HG03139 (cell line): ENCODE measurements at regions not wholly inside any gene's neighbourhood (a gene's known extent, or its start where the extent isn't known, plus 50 kb on each side); places are given as distances from the start of the nearest gene placed in this dataset.

Source experiments
- ATAC-seq: cut with Tn5 transposase; IDR thresholded peaks from one replicate; pipeline ENCODE4 v1.9.1; 2021; ENCODE audit not compliant: unreplicated experiment

DNA sequence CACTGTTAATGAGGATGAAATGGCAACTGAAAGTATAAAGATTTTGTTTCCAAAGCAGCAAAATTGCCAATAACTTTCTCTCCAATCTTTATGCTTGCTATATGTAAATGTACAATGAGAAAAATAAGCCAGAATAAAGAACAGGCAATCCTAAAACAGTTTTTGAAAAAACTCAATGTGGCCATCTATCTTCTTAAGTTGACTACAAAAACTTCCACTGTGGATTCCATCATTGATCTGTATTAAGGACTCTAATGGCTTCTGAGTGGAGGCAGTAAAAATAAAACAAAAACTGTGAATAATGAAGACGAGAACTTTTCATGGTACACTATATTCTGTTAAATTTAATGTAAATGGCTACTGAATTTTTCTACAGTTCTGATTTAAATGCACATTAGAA lies 382.9 kb downstream of the TMEM232 start:
- no peak for ATAC-seq

DNA sequence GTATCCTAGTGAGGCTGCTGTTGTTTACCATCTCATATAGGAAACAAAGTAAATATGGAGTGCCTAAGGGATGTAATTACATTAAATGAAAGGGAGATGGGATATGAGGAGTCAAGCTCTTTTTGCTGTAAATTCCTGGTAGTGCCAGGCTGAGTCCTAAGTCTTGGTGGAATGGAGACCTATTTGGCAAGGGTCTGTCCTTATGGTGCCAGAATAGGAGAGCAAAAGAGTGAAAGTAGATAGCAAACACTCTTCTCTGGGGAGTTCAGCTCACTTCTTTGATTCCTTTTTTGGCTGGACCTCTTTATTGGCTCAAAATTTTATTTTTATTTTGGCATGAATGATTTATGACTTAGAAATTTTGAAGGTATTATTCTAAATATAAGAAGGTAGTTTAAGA lies 380.8 kb downstream of the TMEM232 start:
- ATAC-seq = no peak

DNA sequence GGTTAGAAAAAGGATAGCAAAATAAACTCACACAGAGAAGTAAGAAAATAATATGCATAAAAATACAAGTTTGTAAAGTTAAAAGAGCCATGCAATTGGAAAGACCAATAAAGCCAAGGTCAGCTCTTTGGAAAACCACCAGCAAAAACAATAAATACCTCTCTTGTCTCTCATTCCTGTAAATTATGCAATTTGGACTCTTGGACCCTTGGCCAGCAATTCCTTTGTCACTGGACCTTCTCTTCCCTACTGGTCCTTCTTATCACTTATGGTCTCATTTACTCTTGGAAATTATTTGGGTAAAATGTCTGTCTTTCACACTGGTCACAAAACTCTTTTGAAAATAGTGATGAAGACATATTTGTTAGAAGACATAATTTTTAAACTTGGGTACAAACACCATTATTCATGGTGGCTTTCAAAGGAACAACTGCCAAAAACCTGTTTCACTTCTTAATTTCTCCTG lies 379.5 kb downstream of the TMEM232 start:
- ATAC-seq = no peak

DNA sequence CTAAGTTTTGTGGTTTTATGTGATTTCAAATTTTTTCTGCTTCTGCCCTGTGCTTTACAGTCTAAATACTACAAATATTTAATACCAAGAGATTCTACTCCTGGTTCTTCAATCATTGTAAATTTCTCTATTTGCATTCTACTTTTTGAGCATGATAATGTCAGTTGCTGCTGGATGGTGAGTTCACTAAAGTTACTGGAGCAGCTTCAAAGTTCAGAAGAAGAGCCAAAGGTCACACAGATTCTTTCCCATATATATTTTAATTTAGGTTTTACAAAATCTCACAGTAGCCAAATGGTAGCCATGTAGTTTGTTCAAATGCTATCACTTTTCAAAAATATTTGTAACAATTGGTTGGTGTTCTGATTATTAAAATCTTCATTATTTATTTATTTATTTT lies 378.7 kb downstream of the TMEM232 start:
- no peak for ATAC-seq

DNA sequence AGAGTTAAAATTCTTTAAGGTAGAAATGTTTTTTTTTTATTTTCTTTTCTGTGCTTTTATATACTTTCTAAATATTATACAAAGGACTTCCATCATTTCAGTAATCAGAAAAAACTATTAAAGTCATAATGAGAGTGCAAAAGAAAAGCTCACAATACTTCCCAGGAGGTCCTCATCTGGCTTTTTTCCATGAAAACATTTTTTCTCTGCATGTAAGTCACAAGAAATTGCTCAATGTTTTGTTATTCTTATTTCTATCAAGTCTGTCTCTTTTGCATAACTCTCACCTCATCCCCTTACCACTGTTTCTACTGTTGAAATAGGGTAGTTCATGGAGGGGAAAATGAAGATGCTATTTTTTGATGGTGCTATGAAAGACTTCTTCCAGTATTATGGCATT lies 375.0 kb downstream of the TMEM232 start:
- no peak for ATAC-seq

DNA sequence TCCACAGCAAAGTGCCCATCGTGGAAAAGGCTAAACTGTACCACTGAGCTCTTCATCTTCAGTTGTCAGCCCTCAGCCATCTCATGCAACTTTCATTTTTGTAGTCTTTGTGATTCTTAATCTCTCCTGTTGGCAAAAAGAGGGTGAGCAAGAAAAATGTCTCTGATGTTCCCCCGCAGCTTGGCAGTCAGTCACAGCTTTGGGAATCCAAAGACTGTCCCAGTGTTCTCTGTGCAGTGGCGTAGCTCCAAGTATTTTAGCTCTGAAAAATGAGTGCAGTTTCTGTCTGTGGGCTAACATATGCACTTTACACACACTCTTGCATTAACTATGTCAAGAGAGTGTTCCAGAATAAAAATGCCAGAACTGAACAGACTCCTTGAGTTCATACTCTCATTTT lies 372.2 kb downstream of the TMEM232 start:
- ATAC-seq = no peak

DNA sequence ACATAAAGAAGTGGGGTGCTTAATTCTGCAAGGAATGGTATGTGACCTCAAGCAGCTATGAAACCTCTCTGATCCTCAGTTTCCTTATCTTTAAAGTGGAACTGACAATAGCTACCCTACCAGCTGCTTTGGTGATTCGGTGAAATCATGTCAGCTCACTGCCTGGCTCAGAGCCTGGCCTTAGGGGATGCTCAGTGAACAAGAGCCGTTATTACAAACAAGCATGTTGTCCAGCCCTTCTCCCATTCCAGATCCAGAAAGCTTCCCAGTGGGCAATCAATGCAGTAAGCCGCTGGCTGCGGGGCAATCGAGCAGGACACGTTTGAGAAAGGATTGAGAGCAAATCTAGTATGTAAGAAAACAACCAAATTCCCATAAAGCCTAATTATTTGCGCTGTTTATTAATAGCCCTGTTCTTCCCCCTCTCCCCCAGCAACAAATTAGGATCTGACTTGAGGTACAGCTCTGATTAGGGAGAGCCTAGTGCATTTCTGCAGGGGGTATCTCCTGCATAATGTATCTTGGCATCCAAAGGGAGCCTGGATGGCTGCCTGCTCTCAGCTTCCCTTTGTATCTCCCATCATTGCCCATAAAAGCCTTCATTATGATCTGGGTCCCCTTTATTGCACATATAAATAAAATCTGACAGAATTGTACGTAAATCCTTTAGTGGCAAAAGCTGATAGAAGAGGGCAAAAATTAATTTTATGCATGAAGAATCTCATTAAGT lies 371.4 kb downstream of the TMEM232 start:
- no peak for ATAC-seq

DNA sequence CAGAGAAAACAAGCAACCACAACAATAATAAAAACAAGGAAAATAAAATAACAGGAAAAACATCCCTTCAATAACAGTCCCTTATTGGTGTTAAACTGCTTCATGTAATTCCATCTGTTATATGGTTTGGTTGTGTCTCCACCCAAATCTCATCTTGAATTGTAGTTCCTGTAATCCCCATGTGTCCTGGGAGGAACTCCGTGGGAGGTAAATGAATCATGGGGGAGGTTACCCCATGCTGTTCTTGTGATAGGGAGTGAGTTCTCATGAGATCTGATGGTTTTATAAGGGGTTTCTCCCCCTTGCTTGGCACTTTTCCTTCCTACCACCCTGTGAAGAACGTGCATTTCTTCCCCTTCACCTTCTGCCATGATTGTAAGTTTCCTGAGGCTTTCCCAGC lies 369.8 kb downstream of the TMEM232 start:
- ATAC-seq = no peak

DNA sequence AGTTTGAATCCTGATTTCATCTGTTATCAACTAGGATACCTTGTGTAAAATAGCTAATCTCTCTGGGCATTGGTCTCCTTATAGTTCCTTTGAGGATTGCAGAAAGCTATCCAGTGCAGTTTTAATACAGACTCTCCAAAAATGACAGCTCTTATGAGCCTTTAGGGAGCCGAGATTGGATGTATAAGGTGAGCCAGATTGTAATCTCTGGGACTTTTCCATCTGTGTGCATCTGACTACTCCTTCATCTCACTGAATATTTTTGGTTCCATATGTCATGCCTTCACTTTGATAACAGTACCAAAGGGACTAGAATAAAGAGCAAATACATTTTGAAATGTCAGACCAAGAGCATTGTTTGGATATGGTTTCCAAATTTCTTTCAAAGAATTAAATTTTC lies 367.2 kb downstream of the TMEM232 start:
- ATAC-seq = no peak

DNA sequence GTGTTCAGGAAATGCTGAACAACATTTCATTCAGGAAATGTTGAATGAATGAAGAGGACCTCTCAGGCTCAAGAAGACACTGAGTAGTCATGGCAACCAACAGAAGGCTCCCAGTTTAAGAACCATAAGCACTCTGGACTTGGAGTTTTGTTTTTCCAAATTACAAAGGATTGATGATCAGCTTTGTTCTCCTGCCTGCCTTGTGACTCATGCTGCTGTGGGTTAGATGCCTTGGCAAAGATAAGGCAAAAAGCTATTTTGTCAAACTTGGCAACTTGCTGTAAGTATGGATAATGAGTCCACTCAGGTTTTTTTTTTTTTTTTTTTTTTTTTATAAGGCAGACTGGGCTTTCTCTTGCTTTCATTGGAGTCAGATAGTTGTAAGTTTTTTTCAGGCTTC lies 365.0 kb downstream of the TMEM232 start:
- ATAC-seq = no peak

DNA sequence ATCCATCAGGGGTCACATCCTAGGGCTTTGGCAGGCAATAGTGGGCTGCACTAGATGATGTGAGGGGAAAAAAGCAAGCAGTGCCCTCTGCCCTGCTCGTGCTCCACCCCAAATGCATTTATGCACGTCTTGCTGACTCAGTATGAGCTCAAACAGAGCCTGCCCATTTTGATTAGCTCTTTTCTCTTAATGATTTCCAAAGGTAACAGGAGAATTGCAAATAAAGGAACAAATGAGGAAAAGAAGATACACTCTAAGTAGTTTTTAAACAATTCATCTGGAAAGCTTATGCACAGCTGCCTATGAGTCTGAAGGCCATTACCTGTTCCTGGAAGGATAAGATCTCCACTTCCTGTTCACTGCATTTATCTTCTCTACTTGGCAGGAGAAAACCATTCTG lies 364.2 kb downstream of the TMEM232 start:
- ATAC-seq = no peak

DNA sequence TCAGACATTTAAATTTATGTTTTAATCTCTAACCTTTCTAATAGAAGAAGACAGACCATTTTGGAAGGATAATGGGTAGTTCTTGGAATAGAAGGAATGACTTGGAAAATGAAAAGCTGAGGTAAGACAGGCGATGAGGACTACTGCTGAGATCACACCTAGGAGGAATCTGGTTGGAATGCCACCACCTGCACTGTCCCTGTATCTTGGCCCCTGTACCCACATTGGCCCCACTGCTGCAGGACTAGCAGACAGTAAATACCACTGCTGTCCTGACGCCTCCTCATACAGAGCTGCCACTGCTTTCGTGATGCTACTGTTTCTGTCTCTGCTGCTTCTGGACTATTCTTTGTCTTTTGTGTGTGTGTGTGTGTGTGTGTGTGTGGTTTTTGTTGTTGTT lies 359.8 kb downstream of the TMEM232 start:
- ATAC-seq = no peak
